Omental fat pad (tissue), 3 donors: ENCODE measurements at regions not wholly inside any gene's neighbourhood (a gene's known extent, or its start where the extent isn't known, plus 50 kb on each side); places are given as distances from the start of the nearest gene placed in this dataset.

Experiments
- ATAC-seq: fragments of 150-250 bp; one replicate; pipeline ENCODE4 v1.9.1; 2016; ENCODE audit warnings: mild to moderate bottlenecking, moderate library complexity; ENCODE audit not compliant: low FRiP score
- DNase-seq: peaks from one replicate; pipeline ENCODE4 v3.0.0-alpha.2; 2019; ENCODE audit warnings: low spot score
- TF ChIP-seq, protein P1 (sequence below), 3 donors: fragments of 450-650 bp; IDR thresholded peaks; one replicate each; pipeline ENCODE4 v1.5.1; 2016 to 2017; ENCODE audit warnings: antibody characterized with exemption in 3 of 3, mild to moderate bottlenecking in 3 of 3, moderate library complexity in 2 of 3

DNA sequence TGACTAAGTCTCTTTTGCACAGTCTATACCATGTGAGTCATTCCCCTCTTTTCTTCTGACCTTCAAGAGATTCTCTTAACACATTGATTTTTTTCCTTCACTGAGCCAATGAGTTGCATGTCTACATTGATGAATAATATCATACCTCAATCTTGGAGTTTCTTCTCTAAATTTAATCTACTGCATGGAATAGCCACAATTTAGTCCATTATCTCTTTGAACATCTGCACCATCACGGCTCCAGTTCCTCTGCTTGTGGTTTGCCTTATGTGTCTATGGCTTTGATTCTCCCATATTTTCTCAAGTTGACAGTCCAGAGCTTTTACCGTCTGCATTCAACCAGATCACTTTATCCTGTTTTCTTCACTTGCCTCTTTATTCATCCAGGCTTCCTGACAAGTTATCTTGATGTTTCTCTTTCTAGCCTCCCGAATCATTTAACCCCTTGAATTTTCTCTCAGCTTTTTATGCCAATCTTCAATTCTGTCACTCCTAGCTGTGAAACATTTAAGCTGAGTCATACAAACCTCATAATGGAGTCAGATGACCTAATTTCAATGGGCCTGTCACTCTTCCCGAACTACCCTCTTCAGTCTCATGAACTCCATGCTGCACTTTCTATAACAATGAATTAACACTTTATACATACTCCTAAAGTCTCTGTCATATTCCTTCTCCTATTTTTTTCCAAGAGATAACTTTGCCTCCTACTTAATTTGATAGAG is 222.3 kb downstream of the CPE start:
- TF ChIP-seq, protein P1, sequence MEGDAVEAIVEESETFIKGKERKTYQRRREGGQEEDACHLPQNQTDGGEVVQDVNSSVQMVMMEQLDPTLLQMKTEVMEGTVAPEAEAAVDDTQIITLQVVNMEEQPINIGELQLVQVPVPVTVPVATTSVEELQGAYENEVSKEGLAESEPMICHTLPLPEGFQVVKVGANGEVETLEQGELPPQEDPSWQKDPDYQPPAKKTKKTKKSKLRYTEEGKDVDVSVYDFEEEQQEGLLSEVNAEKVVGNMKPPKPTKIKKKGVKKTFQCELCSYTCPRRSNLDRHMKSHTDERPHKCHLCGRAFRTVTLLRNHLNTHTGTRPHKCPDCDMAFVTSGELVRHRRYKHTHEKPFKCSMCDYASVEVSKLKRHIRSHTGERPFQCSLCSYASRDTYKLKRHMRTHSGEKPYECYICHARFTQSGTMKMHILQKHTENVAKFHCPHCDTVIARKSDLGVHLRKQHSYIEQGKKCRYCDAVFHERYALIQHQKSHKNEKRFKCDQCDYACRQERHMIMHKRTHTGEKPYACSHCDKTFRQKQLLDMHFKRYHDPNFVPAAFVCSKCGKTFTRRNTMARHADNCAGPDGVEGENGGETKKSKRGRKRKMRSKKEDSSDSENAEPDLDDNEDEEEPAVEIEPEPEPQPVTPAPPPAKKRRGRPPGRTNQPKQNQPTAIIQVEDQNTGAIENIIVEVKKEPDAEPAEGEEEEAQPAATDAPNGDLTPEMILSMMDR (IDR thresholded peaks at IDR 0.05) = no peak
- DNase-seq (no peak), ATAC-seq (no peak)

DNA sequence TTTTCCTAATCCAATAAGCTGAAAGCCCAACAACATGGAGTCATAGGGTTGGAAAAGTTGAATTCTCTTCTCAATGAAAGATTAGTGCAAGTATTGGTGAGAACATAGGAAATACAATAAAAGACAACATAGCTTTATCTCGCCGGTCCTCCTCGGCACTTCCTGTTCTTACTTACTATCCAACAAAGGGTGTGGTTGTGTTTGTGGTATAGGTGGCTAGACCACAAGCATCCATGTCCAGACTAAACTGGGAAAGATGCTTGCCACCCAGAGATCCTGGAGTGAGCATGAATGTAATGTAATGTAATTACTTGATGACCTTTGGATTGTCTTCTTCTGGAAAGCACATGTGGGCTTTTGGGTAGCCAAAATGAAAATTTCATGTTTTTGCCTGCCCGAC is 223.8 kb downstream of the CPE start:
- ATAC-seq (no peak), DNase-seq (no peak)
- TF ChIP-seq, protein P1 (IDR thresholded peaks at IDR 0.05) = no peak

DNA sequence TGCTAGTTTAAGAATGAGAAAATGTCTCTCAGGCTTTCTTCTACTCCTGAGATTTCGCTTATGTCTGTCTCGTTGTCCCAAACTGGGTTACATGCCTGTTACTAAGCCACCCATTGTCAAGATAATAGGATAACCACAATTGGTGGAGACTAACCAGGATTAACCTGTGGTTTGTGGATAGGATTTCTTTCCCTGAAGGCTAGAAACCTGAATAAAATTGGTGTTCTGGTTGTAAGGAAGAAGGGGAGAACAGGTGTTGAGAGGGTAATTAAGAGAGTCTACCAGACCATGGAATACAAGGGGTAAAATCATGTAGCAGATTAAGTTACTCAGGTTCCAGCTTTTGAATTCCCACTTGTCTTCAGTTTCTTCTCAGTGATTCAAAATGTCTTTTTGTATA is 225.4 kb downstream of the CPE start:
- TF ChIP-seq, protein P1 (IDR thresholded peaks at IDR 0.05) = no peak
- no peak for ATAC-seq
- DNase-seq = no peak

DNA sequence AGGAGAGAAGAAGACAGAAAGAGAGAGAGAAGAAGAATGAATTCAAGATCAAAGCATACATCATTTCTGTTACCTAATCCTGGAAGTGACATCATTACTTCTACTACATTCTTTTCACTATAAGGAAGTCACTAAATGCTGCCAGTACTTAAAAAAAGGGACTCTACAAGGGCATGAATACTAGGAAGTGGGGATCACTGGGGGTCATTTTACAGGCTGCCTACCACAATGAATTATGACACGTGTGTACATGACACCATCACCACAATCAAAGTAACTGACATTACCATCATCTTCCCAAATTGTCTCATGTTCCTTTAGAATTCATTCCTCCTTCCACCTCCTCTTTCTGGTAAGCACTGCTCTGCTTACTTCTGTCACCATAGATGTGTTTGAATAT is 227.0 kb downstream of the CPE start:
- DNase-seq (no peak), ATAC-seq (no peak)
- TF ChIP-seq, protein P1 (IDR thresholded peaks at IDR 0.05) = no peak

DNA sequence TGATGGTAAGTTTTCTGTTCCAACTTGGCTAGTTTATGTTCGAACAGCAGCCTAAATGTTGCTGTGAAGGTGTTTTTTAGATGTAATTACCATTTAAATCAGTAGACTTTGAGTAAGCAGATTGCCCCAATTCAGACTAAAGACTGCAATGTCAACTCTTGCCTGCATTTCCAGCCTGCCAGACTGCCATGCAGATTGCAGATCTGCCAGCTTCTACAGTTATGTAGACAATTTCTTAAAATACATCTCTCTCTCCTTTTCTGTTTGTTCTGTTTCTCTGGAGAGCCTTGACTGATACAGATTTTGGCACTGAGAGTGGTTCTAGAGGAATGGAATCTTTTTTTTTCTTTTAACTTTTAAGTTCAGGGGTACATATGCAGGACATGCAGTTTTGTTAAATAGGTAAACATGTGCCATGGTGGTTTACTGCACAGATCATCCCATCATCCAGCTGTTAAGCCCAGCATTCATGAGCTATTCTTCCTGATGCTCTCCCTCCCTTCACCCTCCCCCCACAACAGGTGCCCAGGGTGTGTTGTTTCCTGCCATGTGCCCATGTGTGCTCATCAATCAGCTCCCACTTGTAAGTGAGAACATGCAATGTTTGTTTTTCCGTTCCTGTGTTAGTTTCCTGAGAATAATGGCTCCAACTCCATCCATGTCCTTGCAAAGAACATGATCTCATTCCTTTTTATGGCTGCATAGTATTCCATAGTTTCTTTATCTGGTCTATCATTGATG is 227.8 kb downstream of the CPE start:
- DNase-seq (no peak), ATAC-seq (no peak)
- TF ChIP-seq, protein P1 (IDR thresholded peaks at IDR 0.05) = no peak

DNA sequence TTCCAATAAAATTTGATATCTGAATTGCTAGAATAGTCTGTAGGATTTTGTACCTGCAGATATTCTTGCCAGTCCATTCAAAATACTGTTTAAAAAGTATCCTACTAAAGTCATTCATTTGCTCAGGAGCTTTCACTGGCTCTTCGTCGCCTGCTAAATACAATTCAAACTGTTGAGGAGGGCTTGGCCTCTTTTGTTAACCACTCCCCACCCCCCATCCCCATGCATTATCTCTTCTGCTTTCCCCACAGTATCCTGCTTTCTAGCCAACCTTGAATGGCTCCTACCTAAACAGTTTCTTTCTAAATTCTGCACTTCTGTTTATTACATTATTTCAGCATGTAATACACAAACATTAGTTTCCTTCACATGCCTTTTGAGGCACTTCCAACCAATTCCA is 230.8 kb downstream of the CPE start:
- TF ChIP-seq, protein P1 (IDR thresholded peaks at IDR 0.05) = no peak
- DNase-seq (no peak), ATAC-seq (no peak)
